SK-N-SH (cell line): ENCODE measurements at regions not wholly inside any gene's neighbourhood (a gene's known extent, or its start where the extent isn't known, plus 50 kb on each side); places are given as distances from the start of the nearest gene placed in this dataset.

Experiments used
- EP300 ChIP-seq, 2 experiments: IDR thresholded peaks; 2 replicates each; pipeline versions ENCODE4 v1.4.0 to v1.6.1; 2012; ENCODE audit warnings: borderline replicate concordance in 1 of 2, low read depth in 1 of 2, low read length in 1 of 2
- POLR2AphosphoS5 ChIP-seq: IDR thresholded peaks from 2 replicates; pipeline ENCODE4 v1.6.1; 2012; ENCODE audit warnings: low read depth, low read length
- RAD21 ChIP-seq: IDR thresholded peaks from 2 replicates; pipeline ENCODE4 v1.6.1; 2012; ENCODE audit warnings: mild to moderate bottlenecking, low read length
- TF ChIP-seq, protein P1 (sequence below): fragments of 150-350 bp; IDR thresholded peaks from 2 replicates; pipeline ENCODE4 v1.6.1; 2016; ENCODE audit warnings: mild to moderate bottlenecking, low read depth, low read length

DNA sequence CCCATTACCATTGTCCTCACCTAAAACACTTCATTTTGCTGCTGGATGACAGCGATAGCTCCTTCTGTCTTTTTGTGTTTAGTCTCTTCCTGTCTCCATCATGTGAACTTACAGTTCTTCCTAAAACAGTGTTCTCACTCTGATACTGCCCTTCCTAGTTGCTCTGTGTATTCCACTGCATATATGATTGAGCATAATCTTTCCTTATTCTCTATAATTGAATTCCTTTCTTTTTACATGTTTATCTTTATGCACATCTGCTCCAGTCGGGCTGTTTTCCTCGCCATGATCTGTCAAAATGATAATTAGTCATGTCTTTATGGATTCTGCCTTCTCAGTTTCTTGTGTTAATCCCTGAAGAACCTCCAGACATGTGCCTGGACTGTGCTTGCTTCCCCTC is 405.1 kb upstream of the SEMA6D start:
- TF ChIP-seq, protein P1, sequence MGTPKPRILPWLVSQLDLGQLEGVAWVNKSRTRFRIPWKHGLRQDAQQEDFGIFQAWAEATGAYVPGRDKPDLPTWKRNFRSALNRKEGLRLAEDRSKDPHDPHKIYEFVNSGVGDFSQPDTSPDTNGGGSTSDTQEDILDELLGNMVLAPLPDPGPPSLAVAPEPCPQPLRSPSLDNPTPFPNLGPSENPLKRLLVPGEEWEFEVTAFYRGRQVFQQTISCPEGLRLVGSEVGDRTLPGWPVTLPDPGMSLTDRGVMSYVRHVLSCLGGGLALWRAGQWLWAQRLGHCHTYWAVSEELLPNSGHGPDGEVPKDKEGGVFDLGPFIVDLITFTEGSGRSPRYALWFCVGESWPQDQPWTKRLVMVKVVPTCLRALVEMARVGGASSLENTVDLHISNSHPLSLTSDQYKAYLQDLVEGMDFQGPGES: no peak
- no peak for TF ChIP-seq EP300 (IDR thresholded peaks at IDR 0.05; ENCODE audit: borderline replicate concordance in 1 of 2, low read depth in 1 of 2, low read length in 1 of 2)
- TF ChIP-seq RAD21: no peak
- no peak for TF ChIP-seq POLR2AphosphoS5
